CD14-positive monocyte (primary cell): ENCODE measurements at regions not wholly inside any gene's neighbourhood (a gene's known extent, or its start where the extent isn't known, plus 50 kb on each side); places are given as distances from the start of the nearest gene placed in this dataset.

ENCODE experiments used
- DNase-seq, 3 donors: peaks; one replicate each; pipeline ENCODE4 v3.0.0-alpha.2; 2011 to 2022
- H2AFZ ChIP-seq: 2 replicates; pipeline ENCODE4 v1.6.0; 2012; ENCODE audit warnings: mild to moderate bottlenecking, low read depth, low read length, inconsistent platforms; ENCODE audit not compliant: insufficient read depth, poor library complexity, severe bottlenecking
- H3K27ac ChIP-seq, 2 donors: 1 replicate in 1 of 2; 2 replicates in 1 of 2; pipeline ENCODE4 v1.5.1; 2012 to 2013; ENCODE audit warnings: low read length in 2 of 2, control low read depth in 1 of 2, inconsistent platforms in 1 of 2, low read depth in 1 of 2, mild to moderate bottlenecking in 1 of 2
- H3K27me3 ChIP-seq, 2 donors: one replicate each; pipeline versions ENCODE4 v1.6.0 to v1.6.1; 2011 to 2013; ENCODE audit warnings: low read length in 2 of 2; ENCODE audit not compliant: control insufficient read depth in 2 of 2, insufficient read depth in 2 of 2
- H3K36me3 ChIP-seq, 2 donors: replicated peaks in 1 of 2; 1 replicate in 1 of 2; 2 replicates in 1 of 2; pipeline versions ENCODE4 v1.5.1 to v1.6.1; 2012 to 2013; ENCODE audit warnings: low read length in 2 of 2, control low read depth in 1 of 2, inconsistent platforms in 1 of 2, mild to moderate bottlenecking in 1 of 2; ENCODE audit not compliant: insufficient read depth in 2 of 2, control insufficient read depth in 1 of 2
- H3K4me1 ChIP-seq, 2 donors: 1 replicate in 1 of 2; 2 replicates in 1 of 2; pipeline versions ENCODE4 v1.5.1 to v1.6.1; 2012 to 2013; ENCODE audit warnings: low read length in 2 of 2, control low read depth in 1 of 2, inconsistent platforms in 1 of 2, mild to moderate bottlenecking in 1 of 2, moderate library complexity in 1 of 2; ENCODE audit not compliant: insufficient read depth in 2 of 2, control insufficient read depth in 1 of 2
- H3K4me2 ChIP-seq: replicated peaks from 2 replicates; pipeline ENCODE3; 2012; ENCODE audit warnings: low read length, moderate library complexity, mild to moderate bottlenecking; ENCODE audit not compliant: poor library complexity, severe bottlenecking; ENCODE audit errors: extremely low read depth
- H3K4me3 ChIP-seq, 3 experiments: fragments of 200-600 bp in 1 of 3; sonication (generic) in 1 of 3; replicated peaks in 1 of 3; 1 replicate in 2 of 3; 2 replicates in 1 of 3; pipeline ENCODE4 v1.5.1; 2011 to 2013; ENCODE audit warnings: low read length in 3 of 3, mild to moderate bottlenecking in 3 of 3, control low read depth in 2 of 3, low read depth in 2 of 3, inconsistent platforms in 1 of 3, moderate library complexity in 1 of 3
- H3K79me2 ChIP-seq: 2 replicates; pipeline ENCODE4 v1.6.0; 2012; ENCODE audit warnings: mild to moderate bottlenecking, control low read depth, inconsistent platforms, low read length, moderate library complexity; ENCODE audit not compliant: insufficient read depth
- H3K9ac ChIP-seq: 2 replicates; pipeline ENCODE4 v1.6.0; 2017; ENCODE audit warnings: low read length, mild to moderate bottlenecking; ENCODE audit not compliant: insufficient read depth, poor library complexity, severe bottlenecking
- H3K9me3 ChIP-seq, 2 donors: replicated peaks in 1 of 2; 1 replicate in 1 of 2; 2 replicates in 1 of 2; pipeline versions ENCODE4 v1.5.1 to v1.6.1; 2012 to 2013; ENCODE audit warnings: low read length in 2 of 2, control low read depth in 1 of 2; ENCODE audit not compliant: control insufficient read depth in 1 of 2, insufficient read depth in 1 of 2
- H4K20me1 ChIP-seq: 2 replicates; pipeline ENCODE4 v1.6.0; 2012; ENCODE audit warnings: mild to moderate bottlenecking, low read length, control low read depth, moderate library complexity; ENCODE audit not compliant: insufficient read depth
- H3K27ac Mint-ChIP-seq, 7 donors: one replicate each; pipeline ENCODE4 v1.8.0; 2020; ENCODE audit warnings: mild to moderate bottlenecking in 7 of 7, mixed read lengths in 7 of 7, moderate library complexity in 6 of 7, inconsistent platforms in 2 of 7
- H3K27me3 Mint-ChIP-seq, 3 donors: one replicate each; pipeline ENCODE4 v1.8.0; 2021 to 2022; ENCODE audit warnings: low read depth in 3 of 3, mild to moderate bottlenecking in 3 of 3, mixed read lengths in 3 of 3, moderate library complexity in 3 of 3, inconsistent platforms in 1 of 3
- H3K36me3 Mint-ChIP-seq, 2 donors: one replicate each; pipeline ENCODE4 v1.8.0; 2020; ENCODE audit warnings: mixed read lengths in 2 of 2, inconsistent platforms in 1 of 2, mild to moderate bottlenecking in 1 of 2
- H3K4me1 Mint-ChIP-seq: one replicate; pipeline ENCODE4 v1.8.0; 2020; ENCODE audit warnings: mild to moderate bottlenecking, mixed read lengths
- H3K4me3 Mint-ChIP-seq, 2 donors: one replicate each; pipeline ENCODE4 v1.8.0; 2020; ENCODE audit warnings: mild to moderate bottlenecking in 2 of 2, mixed read lengths in 2 of 2, moderate library complexity in 1 of 2
- H3K9me3 Mint-ChIP-seq, 7 donors: one replicate each; pipeline ENCODE4 v1.8.0; 2020 to 2022; ENCODE audit warnings: mixed read lengths in 7 of 7, mild to moderate bottlenecking in 6 of 7, moderate library complexity in 6 of 7, inconsistent platforms in 2 of 7
- WGBS: methylation state at CpG from one replicate; pipeline ENCODE4 v1.1.5; 2013; ENCODE audit warnings: missing lambda C conversion rate; ENCODE audit not compliant: insufficient coverage; 5-methylcytosine and 5-hydroxymethylcytosine counted together
- intact Hi-C, 2 donors: fragments of 100-400 bp; cut with micrococcal nuclease; formaldehyde crosslinking; loops; one replicate each; pipeline versions ENCODE4 v1.15.0 to v1.15.1; 2023
- TF ChIP-seq, protein P1 (sequence below): fragments of 200-600 bp; IDR thresholded peaks from one replicate; pipeline ENCODE4 v1.8.0; 2022; ENCODE audit warnings: antibody characterized with exemption, mild to moderate bottlenecking

DNA sequence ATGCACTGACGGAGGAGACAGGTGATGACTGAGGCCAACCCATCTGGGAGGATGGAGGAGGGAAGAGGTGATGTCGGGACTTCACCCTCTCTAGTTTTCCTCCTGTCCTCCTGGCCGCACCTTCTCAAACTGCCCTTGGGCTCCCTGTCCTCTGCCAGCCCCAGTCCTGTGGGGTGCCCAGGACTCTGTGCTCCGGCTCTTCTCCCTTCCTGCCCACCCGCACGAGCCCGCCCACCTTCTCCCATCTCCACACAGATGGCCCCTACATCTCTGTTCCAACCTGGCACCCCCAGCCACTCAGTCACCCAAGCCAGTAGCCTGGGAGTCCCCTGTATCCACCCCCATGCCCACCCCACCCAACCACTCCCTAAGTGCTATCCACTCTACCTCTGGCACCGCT lies 206.7 kb upstream of the LINGO1 start:
- Histone ChIP-seq H2AFZ (no peak overlapping the region), H3K79me2 (no peaks in the 10 kb centered on the region), H4K20me1 (no peaks in the 10 kb centered on the region), H3K4me1 (no peaks in the 10 kb centered on the region), H3K27me3 (peaks cover 0 to 2% of the 10 kb centered on the region in 2 donors), H3K9me3 (peaks cover 6% of the 10 kb centered on the region in 2 donors), H3K9ac (no peak overlapping the region), H3K27ac (no peak overlapping the region), H3K4me2 (no peak overlapping the region), H3K4me3 (no peak overlapping the region), H3K36me3 (no peaks in the 10 kb centered on the region)
- intact Hi-C loops, result no loop called here
- peaks cover 8 to 10% (median 8%) of the 10 kb centered on the region in 3 donors for H3K27me3 Mint-ChIP-seq
- no peak overlapping the region for H3K4me3 Mint-ChIP-seq
- peaks cover 5 to 11% (median 8%) of the 10 kb centered on the region in 7 donors for H3K9me3 Mint-ChIP-seq
- 96% methylated on average over 5 of the region's 8 CpGs for WGBS
- no peaks in the 10 kb centered on the region for H3K36me3 Mint-ChIP-seq
- H3K4me1 Mint-ChIP-seq, result no peaks in the 10 kb centered on the region
- TF ChIP-seq, protein P1, sequence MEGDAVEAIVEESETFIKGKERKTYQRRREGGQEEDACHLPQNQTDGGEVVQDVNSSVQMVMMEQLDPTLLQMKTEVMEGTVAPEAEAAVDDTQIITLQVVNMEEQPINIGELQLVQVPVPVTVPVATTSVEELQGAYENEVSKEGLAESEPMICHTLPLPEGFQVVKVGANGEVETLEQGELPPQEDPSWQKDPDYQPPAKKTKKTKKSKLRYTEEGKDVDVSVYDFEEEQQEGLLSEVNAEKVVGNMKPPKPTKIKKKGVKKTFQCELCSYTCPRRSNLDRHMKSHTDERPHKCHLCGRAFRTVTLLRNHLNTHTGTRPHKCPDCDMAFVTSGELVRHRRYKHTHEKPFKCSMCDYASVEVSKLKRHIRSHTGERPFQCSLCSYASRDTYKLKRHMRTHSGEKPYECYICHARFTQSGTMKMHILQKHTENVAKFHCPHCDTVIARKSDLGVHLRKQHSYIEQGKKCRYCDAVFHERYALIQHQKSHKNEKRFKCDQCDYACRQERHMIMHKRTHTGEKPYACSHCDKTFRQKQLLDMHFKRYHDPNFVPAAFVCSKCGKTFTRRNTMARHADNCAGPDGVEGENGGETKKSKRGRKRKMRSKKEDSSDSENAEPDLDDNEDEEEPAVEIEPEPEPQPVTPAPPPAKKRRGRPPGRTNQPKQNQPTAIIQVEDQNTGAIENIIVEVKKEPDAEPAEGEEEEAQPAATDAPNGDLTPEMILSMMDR, result no peak
- no peak for DNase-seq
- H3K27ac Mint-ChIP-seq, result no peak overlapping the region

DNA sequence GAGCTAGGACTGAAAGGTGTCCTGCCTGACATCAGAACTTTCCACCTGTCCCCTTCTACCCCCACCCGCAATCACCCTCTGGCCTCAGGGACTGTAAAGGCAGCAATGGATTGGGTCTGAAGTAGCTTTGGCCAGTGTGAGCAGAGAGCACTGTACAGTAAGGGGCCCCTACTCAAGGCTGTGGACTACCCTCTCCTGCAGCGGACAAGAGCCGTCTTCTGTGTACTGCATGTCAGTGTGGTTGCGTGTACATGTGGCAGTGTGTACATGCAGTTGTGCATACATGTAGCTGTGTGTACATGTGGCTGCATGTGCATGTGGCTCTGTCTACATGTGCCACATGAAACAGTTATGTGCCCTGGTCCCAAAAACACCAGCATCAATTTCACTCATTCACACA lies 205.9 kb upstream of the LINGO1 start:
- Histone ChIP-seq H3K79me2 (no peaks in the 10 kb centered on the region), H3K27me3 (peaks cover 0 to 2% of the 10 kb centered on the region in 2 donors), H4K20me1 (no peaks in the 10 kb centered on the region), H2AFZ (no peak overlapping the region), H3K4me3 (no peak overlapping the region), H3K4me1 (no peaks in the 10 kb centered on the region), H3K27ac (no peak overlapping the region), H3K4me2 (no peak overlapping the region), H3K36me3 (no peaks in the 10 kb centered on the region), H3K9ac (no peak overlapping the region), H3K9me3 (no peaks in the 10 kb centered on the region)
- H3K36me3 Mint-ChIP-seq, result no peaks in the 10 kb centered on the region
- TF ChIP-seq, protein P1, result no peak
- no peak overlapping the region for H3K4me3 Mint-ChIP-seq
- intact Hi-C loops, result no loop called here
- WGBS, result 100% methylated on average over 3 of the region's 4 CpGs
- no peak for DNase-seq
- peaks cover 2% of the 10 kb centered on the region for H3K4me1 Mint-ChIP-seq
- peaks cover 8 to 10% (median 8%) of the 10 kb centered on the region in 3 donors for H3K27me3 Mint-ChIP-seq
- H3K27ac Mint-ChIP-seq, result no peak overlapping the region
- peaks cover 2 to 8% (median 3%) of the 10 kb centered on the region in 7 donors for H3K9me3 Mint-ChIP-seq
